HG02678 (cell line): ENCODE measurements at regions not wholly inside any gene's neighbourhood (a gene's known extent, or its start where the extent isn't known, plus 50 kb on each side); places are given as distances from the start of the nearest gene placed in this dataset.
"Not testable (repeated sequence)": the region's sequence is repeated elsewhere in the genome, so short reads cannot be mapped to it uniquely, and the experiment has no call there.

Experiments
- ATAC-seq: cut with Tn5 transposase; IDR thresholded peaks from one replicate; pipeline ENCODE4 v1.9.1; 2021; ENCODE audit warnings: mild to moderate bottlenecking, moderate library complexity; ENCODE audit not compliant: unreplicated experiment

GRCh38 chr1:199553104-199553503, 474.4 kb upstream of the NR5A2 start:
- ATAC-seq = no peak

GRCh38 chr1:199561334-199561733, 466.2 kb upstream of the NR5A2 start:
- no peak for ATAC-seq

- ATAC-seq = no peak
Observed at GRCh38 chr1:199573047-199573446, 454.5 kb upstream of the NR5A2 start.

- no peak for ATAC-seq
Observed at GRCh38 chr1:199574950-199575349, 452.6 kb upstream of the NR5A2 start.

GRCh38 chr1:199580300-199580699, 447.2 kb upstream of the NR5A2 start:
- ATAC-seq = no peak

GRCh38 chr1:199585392-199585791, 442.1 kb upstream of the NR5A2 start:
- ATAC-seq = no peak

- peak; percentile 91 for ATAC-seq
Observed at GRCh38 chr1:199590708-199591107, 436.8 kb upstream of the NR5A2 start.

GRCh38 chr1:199591468-199591867, 436.0 kb upstream of the NR5A2 start:
- no peak for ATAC-seq

- no peak for ATAC-seq
Observed at GRCh38 chr1:199593475-199593874, 434.0 kb upstream of the NR5A2 start.

- not testable (repeated sequence) for ATAC-seq
Observed at GRCh38 chr1:199596448-199596847, 431.1 kb upstream of the NR5A2 start.

GRCh38 chr1:199597152-199597551, 430.4 kb upstream of the NR5A2 start:
- no peak for ATAC-seq

- no peak for ATAC-seq
Observed at GRCh38 chr1:199608414-199608813, 419.1 kb upstream of the NR5A2 start.

- no peak for ATAC-seq
Observed at GRCh38 chr1:199612976-199613774, 414.3 kb upstream of the NR5A2 start.

GRCh38 chr1:199616947-199617346, 410.6 kb upstream of the NR5A2 start:
- ATAC-seq = no peak

GRCh38 chr1:199619223-199619622, 408.3 kb upstream of the NR5A2 start:
- no peak for ATAC-seq

- ATAC-seq = not testable (repeated sequence)
Observed at GRCh38 chr1:199626228-199626627, 401.3 kb upstream of the NR5A2 start.

GRCh38 chr1:199629624-199630023, 397.9 kb upstream of the NR5A2 start:
- ATAC-seq = no peak

- ATAC-seq = no peak
Observed at GRCh38 chr1:199639453-199639852, 388.1 kb upstream of the NR5A2 start.

- no peak for ATAC-seq
Observed at GRCh38 chr1:199641531-199641930, 386.0 kb upstream of the NR5A2 start.

GRCh38 chr1:199644912-199645311, 382.6 kb upstream of the NR5A2 start:
- ATAC-seq = no peak

GRCh38 chr1:199646761-199647160, 380.7 kb upstream of the NR5A2 start:
- ATAC-seq = no peak

- ATAC-seq = no peak
Observed at GRCh38 chr1:199657449-199657848, 370.1 kb upstream of the NR5A2 start.

- no peak for ATAC-seq
Observed at GRCh38 chr1:199660071-199660470, 367.4 kb upstream of the NR5A2 start.
